Erythroblast (primary cell): ENCODE measurements at regions not wholly inside any gene's neighbourhood (a gene's known extent, or its start where the extent isn't known, plus 50 kb on each side); places are given as distances from the start of the nearest gene placed in this dataset.

Source experiments
- GATA1 ChIP-seq: IDR thresholded peaks from 2 replicates; pipeline ENCODE4 v1.6.1; 2011; ENCODE audit warnings: low read depth, mild to moderate bottlenecking, control low read depth, low read length, moderate library complexity
- POLR2A ChIP-seq: IDR thresholded peaks from 2 replicates; pipeline ENCODE4 v1.6.1; 2011; ENCODE audit warnings: mild to moderate bottlenecking, low read length

GRCh38 chr1:163914785-163915413, 593.1 kb downstream of the NUF2 start:
- TF ChIP-seq POLR2A: no peak
- no peak for TF ChIP-seq GATA1
